Natural killer cell (primary cell): ENCODE measurements at regions not wholly inside any gene's neighbourhood (a gene's known extent, or its start where the extent isn't known, plus 50 kb on each side); places are given as distances from the start of the nearest gene placed in this dataset.

Source experiments
- ATAC-seq, 3 donors: fragments of 150-1000 bp in 2 of 3; fragments of 200-7000 bp in 1 of 3; cut with Tn5 transposase; 1 replicate in 1 of 3; 2 replicates in 2 of 3; pipeline ENCODE4 v1.10.0; 2021; ENCODE audit warnings: mild to moderate bottlenecking in 2 of 3, moderate library complexity in 2 of 3
- DNase-seq, 2 donors: peaks; one replicate each; pipeline versions ENCODE4 v3.0.0 to v3.0.0-alpha.2; 2013 to 2021; ENCODE audit warnings: mixed read lengths in 1 of 2
- H3K27ac ChIP-seq: one replicate; pipeline ENCODE4 v1.5.1; 2013; ENCODE audit warnings: mild to moderate bottlenecking, low read length
- H3K27me3 ChIP-seq: one replicate; pipeline ENCODE4 v1.6.1; 2013; ENCODE audit warnings: low read length; ENCODE audit not compliant: control insufficient read depth, insufficient read depth
- H3K36me3 ChIP-seq: one replicate; pipeline ENCODE4 v1.6.1; 2013; ENCODE audit warnings: low read length; ENCODE audit not compliant: control insufficient read depth, insufficient read depth
- H3K4me1 ChIP-seq: one replicate; pipeline ENCODE4 v1.6.1; 2013; ENCODE audit warnings: low read length; ENCODE audit not compliant: control insufficient read depth, insufficient read depth
- H3K4me3 ChIP-seq: one replicate; pipeline ENCODE4 v1.5.1; 2013; ENCODE audit warnings: low read length
- H3K9me3 ChIP-seq: one replicate; pipeline ENCODE4 v1.6.1; 2013; ENCODE audit warnings: low read length; ENCODE audit not compliant: control insufficient read depth, insufficient read depth
- H3K27ac Mint-ChIP-seq, 2 donors: one replicate each; pipeline ENCODE4 v1.8.0; 2022; ENCODE audit warnings: mild to moderate bottlenecking in 2 of 2, mixed read lengths in 2 of 2, moderate library complexity in 1 of 2
- H3K27me3 Mint-ChIP-seq, 2 donors: one replicate each; pipeline ENCODE4 v1.8.0; 2022; ENCODE audit warnings: low read depth in 2 of 2, mixed read lengths in 2 of 2
- H3K36me3 Mint-ChIP-seq: one replicate; pipeline ENCODE4 v1.8.0; 2022; ENCODE audit warnings: mixed read lengths
- H3K4me1 Mint-ChIP-seq, 2 donors: one replicate each; pipeline ENCODE4 v1.8.0; 2022; ENCODE audit warnings: mixed read lengths in 2 of 2
- H3K4me3 Mint-ChIP-seq: one replicate; pipeline ENCODE4 v1.8.0; 2022; ENCODE audit warnings: mild to moderate bottlenecking, moderate library complexity, mixed read lengths
- H3K9me3 Mint-ChIP-seq, 2 donors: one replicate each; pipeline ENCODE4 v1.8.0; 2022; ENCODE audit warnings: mixed read lengths in 2 of 2
- CTCF ChIP-seq: fragments of 200-600 bp; IDR thresholded peaks from one replicate; pipeline ENCODE4 v1.8.0; 2022; ENCODE audit warnings: antibody characterized with exemption
- WGBS: methylation state at CpG from one replicate; pipeline ENCODE4 v1.1.7; 2013; ENCODE audit warnings: missing lambda C conversion rate; ENCODE audit not compliant: insufficient coverage; 5-methylcytosine and 5-hydroxymethylcytosine counted together
- intact Hi-C: fragments of 100-400 bp; cut with micrococcal nuclease; formaldehyde crosslinking; loops from one replicate; pipeline ENCODE4 v1.14.2; 2022

GRCh38 chr5:12679731-12680130, 775.5 kb upstream of the CTNND2 start:
- Histone ChIP-seq H3K4me1 (no peaks in the 10 kb centered on the region), H3K36me3 (no peaks in the 10 kb centered on the region), H3K4me3 (no peak overlapping the region), H3K27ac (no peak overlapping the region), H3K9me3 (no peaks in the 10 kb centered on the region), H3K27me3 (no peaks in the 10 kb centered on the region)
- intact Hi-C loops = no loop called here
- ATAC-seq (no peak), DNase-seq (no peak)
- H3K4me1 Mint-ChIP-seq = no peaks in the 10 kb centered on the region
- H3K4me3 Mint-ChIP-seq = no peak overlapping the region
- H3K27ac Mint-ChIP-seq = no peak overlapping the region
- no peaks in the 10 kb centered on the region for H3K36me3 Mint-ChIP-seq
- H3K27me3 Mint-ChIP-seq = no peaks in the 10 kb centered on the region
- peaks cover 0 to 5% of the 10 kb centered on the region in 2 donors for H3K9me3 Mint-ChIP-seq
- TF ChIP-seq CTCF = no peak

- no peaks in the 10 kb centered on the region for H3K9me3 ChIP-seq
- no peaks in the 10 kb centered on the region for H3K36me3 ChIP-seq
- H3K36me3 Mint-ChIP-seq = no peaks in the 10 kb centered on the region
- no peaks in the 10 kb centered on the region for H3K4me1 ChIP-seq
- no peak overlapping the region for H3K27ac ChIP-seq
- 92% methylated on average over 6 of the region's 6 CpGs for WGBS
- intact Hi-C loops = no loop called here
- DNase-seq (no peak), ATAC-seq (no peak)
- peaks cover 0 to 5% of the 10 kb centered on the region in 2 donors for H3K9me3 Mint-ChIP-seq
- H3K27me3 Mint-ChIP-seq = no peaks in the 10 kb centered on the region
- no peak overlapping the region for H3K4me3 ChIP-seq
- H3K27ac Mint-ChIP-seq = no peak overlapping the region
- no peaks in the 10 kb centered on the region for H3K27me3 ChIP-seq
- H3K4me1 Mint-ChIP-seq = no peaks in the 10 kb centered on the region
- H3K4me3 Mint-ChIP-seq = no peak overlapping the region
- TF ChIP-seq CTCF = no peak
These were observed 771.7 kb upstream of the CTNND2 start for GRCh38 chr5:12675959-12676358.

GRCh38 chr5:12672141-12672540, 767.9 kb upstream of the CTNND2 start:
- H3K9me3 Mint-ChIP-seq = peaks cover 0 to 2% of the 10 kb centered on the region in 2 donors
- no peak overlapping the region for H3K4me3 ChIP-seq
- no peaks in the 10 kb centered on the region for H3K4me1 ChIP-seq
- H3K27ac ChIP-seq = no peak overlapping the region
- H3K27ac Mint-ChIP-seq = no peak overlapping the region
- H3K27me3 Mint-ChIP-seq = no peaks in the 10 kb centered on the region
- no peaks in the 10 kb centered on the region for H3K4me1 Mint-ChIP-seq
- H3K9me3 ChIP-seq = no peaks in the 10 kb centered on the region
- no peak for DNase-seq
- no peaks in the 10 kb centered on the region for H3K36me3 ChIP-seq
- TF ChIP-seq CTCF = no peak
- no peaks in the 10 kb centered on the region for H3K27me3 ChIP-seq
- H3K4me3 Mint-ChIP-seq = no peak overlapping the region
- intact Hi-C loops = no loop called here
- 92% methylated on average over 3 of the region's 3 CpGs for WGBS
- H3K36me3 Mint-ChIP-seq = no peaks in the 10 kb centered on the region
- ATAC-seq = no peak

DNA sequence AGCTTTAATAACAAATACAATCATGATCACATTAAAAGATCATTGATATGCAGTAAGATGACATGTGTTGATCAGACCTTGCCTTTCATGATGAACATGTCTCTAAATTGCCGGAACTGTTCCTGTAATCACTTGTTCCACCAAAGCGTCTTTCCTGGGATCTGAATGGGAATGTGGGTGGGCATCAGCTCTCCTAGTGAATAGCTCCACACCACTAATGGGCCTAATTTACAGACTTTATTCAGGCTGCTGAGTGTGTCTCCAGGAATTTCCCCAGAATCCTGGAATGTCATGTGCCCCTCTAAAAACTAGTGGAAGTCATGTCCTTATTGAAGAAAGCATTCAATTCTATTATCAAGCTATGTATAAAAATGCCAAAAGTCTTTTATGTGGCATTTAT, 765.1 kb upstream of the CTNND2 start:
- Histone ChIP-seq H3K4me1 (no peaks in the 10 kb centered on the region), H3K36me3 (no peaks in the 10 kb centered on the region), H3K4me3 (no peak overlapping the region), H3K27ac (no peak overlapping the region), H3K9me3 (no peaks in the 10 kb centered on the region), H3K27me3 (no peaks in the 10 kb centered on the region)
- DNase-seq = no peak
- no peaks in the 10 kb centered on the region for H3K36me3 Mint-ChIP-seq
- H3K27me3 Mint-ChIP-seq = no peaks in the 10 kb centered on the region
- ATAC-seq = no peak
- no peak overlapping the region for H3K27ac Mint-ChIP-seq
- peaks cover 7 to 13% of the 10 kb centered on the region in 2 donors for H3K9me3 Mint-ChIP-seq
- H3K4me1 Mint-ChIP-seq = no peaks in the 10 kb centered on the region
- no peak for TF ChIP-seq CTCF
- 100% methylated on average over 1 of the region's 2 CpGs for WGBS
- intact Hi-C loops = no loop called here
- no peak overlapping the region for H3K4me3 Mint-ChIP-seq
